Vagina (tissue), 2 donors: ENCODE measurements at regions not wholly inside any gene's neighbourhood (a gene's known extent, or its start where the extent isn't known, plus 50 kb on each side); places are given as distances from the start of the nearest gene placed in this dataset.

Experiments used
- CTCF ChIP-seq, 3 experiments: fragments of 450-650 bp in 2 of 3; fragments of 200-600 bp in 1 of 3; sonication (generic) in 1 of 3; IDR thresholded peaks; one replicate each; pipeline ENCODE4 v1.5.1; 2017 to 2019; ENCODE audit warnings: antibody characterized with exemption in 3 of 3, mild to moderate bottlenecking in 2 of 3, moderate library complexity in 2 of 3
- POLR2AphosphoS5 ChIP-seq, 2 donors: sonication (generic); formaldehyde crosslinking; IDR thresholded peaks; one replicate each; pipeline ENCODE4 v1.9.0; 2017; ENCODE audit warnings: antibody characterized with exemption in 2 of 2, mild to moderate bottlenecking in 2 of 2, low read depth in 1 of 2; ENCODE audit not compliant: insufficient read depth in 1 of 2

- TF ChIP-seq CTCF (IDR thresholded peaks at IDR 0.05) (no peak), POLR2AphosphoS5 (IDR thresholded peaks at IDR 0.05; ENCODE audit: insufficient read depth in 1 of 2, low read depth in 1 of 2) (no peak)
Observed at GRCh38 chr4:11495291-11495690, 66.6 kb upstream of the HS3ST1 start.
